Astrocyte (in vitro differentiated cells and primary cell): ENCODE measurements at regions not wholly inside any gene's neighbourhood (a gene's known extent, or its start where the extent isn't known, plus 50 kb on each side); places are given as distances from the start of the nearest gene placed in this dataset.
A peak's percentile ranks its signal among the peaks of the same experiment; 100 is the strongest.

Experiments
- DNase-seq: peaks from one replicate; pipeline ENCODE4 v3.0.0-alpha.2; 2010; ENCODE audit warnings: low read depth
- FAIRE-seq: peaks from 2 replicates; lab custom pipeline; 2011; peaks lifted over from hg19 to GRCh38; lab: Jason Lieb, UNC
- H2AFZ ChIP-seq: 2 replicates; pipeline ENCODE4 v1.6.0; 2012; ENCODE audit warnings: low read depth, low read length, inconsistent platforms
- H3K27ac ChIP-seq: 2 replicates; pipeline ENCODE4 v1.5.1; 2011; ENCODE audit warnings: low read depth, low read length, inconsistent platforms
- H3K27me3 ChIP-seq: 2 replicates; pipeline ENCODE4 v1.6.0; 2011; ENCODE audit warnings: low read length, inconsistent platforms; ENCODE audit not compliant: insufficient read depth
- H3K36me3 ChIP-seq: 2 replicates; pipeline ENCODE4 v1.5.1; 2011; ENCODE audit warnings: low read length, inconsistent platforms; ENCODE audit not compliant: insufficient read depth
- H3K4me1 ChIP-seq: 2 replicates; pipeline ENCODE4 v1.5.1; 2011; ENCODE audit warnings: low read length, inconsistent platforms; ENCODE audit not compliant: insufficient read depth
- H3K4me2 ChIP-seq: 2 replicates; pipeline ENCODE4 v1.6.0; 2012; ENCODE audit warnings: low read length, inconsistent platforms
- H3K4me3 ChIP-seq: 2 replicates; pipeline ENCODE4 v1.5.1; 2011; ENCODE audit warnings: low read depth, mild to moderate bottlenecking, low read length, inconsistent platforms; ENCODE audit not compliant: insufficient read depth
- H3K79me2 ChIP-seq: 2 replicates; pipeline ENCODE4 v1.6.0; 2012; ENCODE audit warnings: mild to moderate bottlenecking, low read length, inconsistent platforms; ENCODE audit not compliant: insufficient read depth
- H3K9ac ChIP-seq: 2 replicates; pipeline ENCODE4 v1.6.0; 2012; ENCODE audit warnings: mild to moderate bottlenecking, low read length, inconsistent platforms
- H3K9me3 ChIP-seq: 2 replicates; pipeline ENCODE4 v1.5.1; 2012; ENCODE audit warnings: low read depth, mild to moderate bottlenecking, low read length, inconsistent platforms; ENCODE audit not compliant: insufficient read depth
- H4K20me1 ChIP-seq: 2 replicates; pipeline ENCODE4 v1.6.0; 2012; ENCODE audit warnings: low read length, inconsistent platforms; ENCODE audit not compliant: insufficient read depth
- H3K27ac Mint-ChIP-seq: one replicate; pipeline ENCODE4 v1.8.0; 2021; ENCODE audit warnings: mild to moderate bottlenecking, mixed read lengths; ENCODE audit not compliant: unreplicated experiment
- H3K27me3 Mint-ChIP-seq: one replicate; pipeline ENCODE4 v1.8.0; 2021; ENCODE audit warnings: low read depth, mixed read lengths; ENCODE audit not compliant: unreplicated experiment
- H3K36me3 Mint-ChIP-seq: one replicate; pipeline ENCODE4 v1.8.0; 2021; ENCODE audit warnings: low read depth, mixed read lengths; ENCODE audit not compliant: unreplicated experiment
- H3K4me1 Mint-ChIP-seq: one replicate; pipeline ENCODE4 v1.8.0; 2021; ENCODE audit warnings: low read depth, mixed read lengths; ENCODE audit not compliant: unreplicated experiment
- H3K4me3 Mint-ChIP-seq: one replicate; pipeline ENCODE4 v1.8.0; 2021; ENCODE audit warnings: mild to moderate bottlenecking, moderate library complexity, mixed read lengths; ENCODE audit not compliant: unreplicated experiment
- H3K9me3 Mint-ChIP-seq: one replicate; pipeline ENCODE4 v1.8.0; 2021; ENCODE audit warnings: mild to moderate bottlenecking, mixed read lengths; ENCODE audit not compliant: unreplicated experiment
- EZH2 ChIP-seq: IDR thresholded peaks from 2 replicates; pipeline ENCODE4 v1.6.1; 2012; ENCODE audit warnings: mild to moderate bottlenecking, low read length, inconsistent platforms; ENCODE audit not compliant: insufficient read depth
- TF ChIP-seq, protein P1 (sequence below): IDR thresholded peaks from 2 replicates; pipeline ENCODE4 v1.5.1; 2011; ENCODE audit warnings: low read depth, mild to moderate bottlenecking, inconsistent platforms, low read length, moderate library complexity; ENCODE audit not compliant: insufficient read depth

DNA sequence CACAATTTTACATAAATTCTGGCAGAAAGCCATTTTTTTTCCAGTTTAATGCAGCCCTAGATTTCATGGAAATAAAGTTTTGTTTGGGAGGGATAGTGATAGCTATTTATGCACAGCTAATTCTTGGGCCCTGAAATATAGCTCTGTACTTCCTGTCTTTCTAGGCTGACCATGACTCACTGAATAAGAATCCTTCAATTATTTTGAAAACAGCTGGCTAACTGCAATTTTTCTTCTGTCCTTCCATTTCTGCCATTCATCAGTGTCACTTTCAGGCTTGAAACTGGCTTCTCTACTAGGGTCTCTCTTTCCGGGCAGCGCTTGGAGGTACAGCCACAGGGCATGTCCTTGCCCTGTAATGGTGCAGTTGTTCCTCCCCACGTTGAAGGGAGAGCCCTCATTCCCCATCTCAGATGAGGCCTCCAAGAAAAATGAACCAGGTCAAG lies 97.1 kb upstream of the TMEM178A start:
- H3K79me2 ChIP-seq, result no peaks in the 10 kb centered on the region
- H2AFZ ChIP-seq, result peak overlapping the region; percentile 75
- H3K4me1 Mint-ChIP-seq, result peaks cover 33% of the 10 kb centered on the region
- peak overlapping the region; percentile 45 for H3K9ac ChIP-seq
- H3K4me2 ChIP-seq, result peak overlapping the region; percentile 75
- H3K9me3 Mint-ChIP-seq, result peaks cover 13% of the 10 kb centered on the region
- H3K36me3 Mint-ChIP-seq, result peaks cover 11% of the 10 kb centered on the region
- H3K4me3 Mint-ChIP-seq, result no peak overlapping the region
- DNase-seq, result peak; percentile 88
- H3K36me3 ChIP-seq, result no peaks in the 10 kb centered on the region
- H3K4me1 ChIP-seq, result peaks cover 27% of the 10 kb centered on the region
- no peaks in the 10 kb centered on the region for H4K20me1 ChIP-seq
- peak overlapping the region; percentile 75 for H3K27ac ChIP-seq
- peak; percentile 58 for FAIRE-seq
- peak overlapping the region; percentile 92 for H3K27ac Mint-ChIP-seq
- no peaks in the 10 kb centered on the region for H3K27me3 Mint-ChIP-seq
- TF ChIP-seq EZH2, result no peak
- TF ChIP-seq, protein P1, sequence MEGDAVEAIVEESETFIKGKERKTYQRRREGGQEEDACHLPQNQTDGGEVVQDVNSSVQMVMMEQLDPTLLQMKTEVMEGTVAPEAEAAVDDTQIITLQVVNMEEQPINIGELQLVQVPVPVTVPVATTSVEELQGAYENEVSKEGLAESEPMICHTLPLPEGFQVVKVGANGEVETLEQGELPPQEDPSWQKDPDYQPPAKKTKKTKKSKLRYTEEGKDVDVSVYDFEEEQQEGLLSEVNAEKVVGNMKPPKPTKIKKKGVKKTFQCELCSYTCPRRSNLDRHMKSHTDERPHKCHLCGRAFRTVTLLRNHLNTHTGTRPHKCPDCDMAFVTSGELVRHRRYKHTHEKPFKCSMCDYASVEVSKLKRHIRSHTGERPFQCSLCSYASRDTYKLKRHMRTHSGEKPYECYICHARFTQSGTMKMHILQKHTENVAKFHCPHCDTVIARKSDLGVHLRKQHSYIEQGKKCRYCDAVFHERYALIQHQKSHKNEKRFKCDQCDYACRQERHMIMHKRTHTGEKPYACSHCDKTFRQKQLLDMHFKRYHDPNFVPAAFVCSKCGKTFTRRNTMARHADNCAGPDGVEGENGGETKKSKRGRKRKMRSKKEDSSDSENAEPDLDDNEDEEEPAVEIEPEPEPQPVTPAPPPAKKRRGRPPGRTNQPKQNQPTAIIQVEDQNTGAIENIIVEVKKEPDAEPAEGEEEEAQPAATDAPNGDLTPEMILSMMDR, result no peak
- peaks cover 9% of the 10 kb centered on the region for H3K9me3 ChIP-seq
- no peaks in the 10 kb centered on the region for H3K27me3 ChIP-seq
- H3K4me3 ChIP-seq, result peak overlapping the region; percentile 32

DNA sequence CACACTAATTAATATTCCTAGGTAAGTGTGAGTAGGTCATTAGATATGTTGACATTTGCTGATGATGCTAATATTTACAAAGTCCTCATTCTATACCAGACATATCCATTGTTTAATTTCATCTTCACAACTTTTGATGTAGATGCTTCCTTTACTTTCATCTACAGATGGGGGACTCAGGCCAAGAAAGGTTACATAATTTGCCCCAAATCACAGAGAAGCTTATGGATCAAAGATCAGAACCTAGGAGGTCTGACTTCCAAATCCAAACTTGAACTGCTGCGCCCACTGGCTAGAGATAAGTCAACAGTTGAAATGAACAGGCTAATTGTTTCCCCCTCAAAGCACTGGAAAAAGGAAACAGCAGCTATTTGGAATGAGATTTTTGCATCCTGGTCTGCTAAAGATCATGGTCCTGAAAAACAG lies 95.6 kb upstream of the TMEM178A start:
- H3K9me3 Mint-ChIP-seq, result peaks cover 7% of the 10 kb centered on the region

DNA sequence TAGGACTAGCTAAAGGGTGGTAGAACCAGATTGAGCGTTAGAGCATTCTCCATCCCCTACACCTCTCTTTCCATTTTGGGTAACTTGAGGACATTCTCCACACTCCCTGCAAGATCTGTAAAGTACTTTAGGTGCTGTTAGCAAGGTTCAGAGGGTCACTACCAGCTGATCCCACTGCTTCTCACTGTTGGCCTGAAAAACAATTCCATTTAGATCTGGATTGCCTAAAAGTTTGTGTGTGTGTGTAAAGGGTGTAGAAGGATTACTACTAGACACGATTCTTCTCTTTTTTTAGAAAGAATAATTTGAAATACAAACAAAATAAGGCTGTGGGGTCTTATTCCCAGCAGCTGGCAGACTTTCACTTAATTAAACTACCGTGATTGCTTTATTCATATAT lies 95.1 kb upstream of the TMEM178A start:
- no peaks in the 10 kb centered on the region for H3K27me3 ChIP-seq
- H3K4me3 Mint-ChIP-seq, result no peak overlapping the region
- TF ChIP-seq, protein P1, result no peak
- TF ChIP-seq EZH2, result no peak
- no peak for FAIRE-seq
- H3K27ac ChIP-seq, result no peak overlapping the region
- H3K36me3 ChIP-seq, result no peaks in the 10 kb centered on the region
- peaks cover 33% of the 10 kb centered on the region for H3K4me1 Mint-ChIP-seq
- H3K9ac ChIP-seq, result no peak overlapping the region
- H3K27ac Mint-ChIP-seq, result no peak overlapping the region
- H3K4me2 ChIP-seq, result no peak overlapping the region
- H4K20me1 ChIP-seq, result no peaks in the 10 kb centered on the region
- H3K9me3 Mint-ChIP-seq, result peaks cover 4% of the 10 kb centered on the region
- no peak overlapping the region for H2AFZ ChIP-seq
- DNase-seq, result no peak
- no peaks in the 10 kb centered on the region for H3K27me3 Mint-ChIP-seq
- no peaks in the 10 kb centered on the region for H3K36me3 Mint-ChIP-seq
- H3K4me1 ChIP-seq, result peaks cover 27% of the 10 kb centered on the region
- H3K4me3 ChIP-seq, result no peak overlapping the region
- no peaks in the 10 kb centered on the region for H3K79me2 ChIP-seq
- H3K9me3 ChIP-seq, result no peaks in the 10 kb centered on the region

More for the DNA sequence above, 95.6 kb upstream of the TMEM178A start:
- TF ChIP-seq, protein P1, result no peak
- no peak for TF ChIP-seq EZH2
- H4K20me1 ChIP-seq, result no peaks in the 10 kb centered on the region
- no peaks in the 10 kb centered on the region for H3K27me3 ChIP-seq
- no peaks in the 10 kb centered on the region for H3K79me2 ChIP-seq
- Mint-ChIP-seq H3K4me3 (no peak overlapping the region), H3K27ac (no peak overlapping the region), H3K4me1 (peaks cover 33% of the 10 kb centered on the region), H3K27me3 (no peaks in the 10 kb centered on the region), H3K36me3 (peaks cover 2% of the 10 kb centered on the region)
- no peak overlapping the region for H3K9ac ChIP-seq
- H3K36me3 ChIP-seq, result no peaks in the 10 kb centered on the region
- no peak overlapping the region for H3K4me3 ChIP-seq
- no peak for FAIRE-seq
- H3K4me1 ChIP-seq, result peaks cover 27% of the 10 kb centered on the region
- no peak for DNase-seq
- H3K27ac ChIP-seq, result no peak overlapping the region
- no peak overlapping the region for H2AFZ ChIP-seq
- H3K9me3 ChIP-seq, result no peaks in the 10 kb centered on the region
- H3K4me2 ChIP-seq, result no peak overlapping the region
